ENCODE measurements at regions not wholly inside any gene's neighbourhood (a gene's known extent, or its start where the extent isn't known, plus 50 kb on each side); places are given as distances from the start of the nearest gene placed in this dataset.

DNA sequence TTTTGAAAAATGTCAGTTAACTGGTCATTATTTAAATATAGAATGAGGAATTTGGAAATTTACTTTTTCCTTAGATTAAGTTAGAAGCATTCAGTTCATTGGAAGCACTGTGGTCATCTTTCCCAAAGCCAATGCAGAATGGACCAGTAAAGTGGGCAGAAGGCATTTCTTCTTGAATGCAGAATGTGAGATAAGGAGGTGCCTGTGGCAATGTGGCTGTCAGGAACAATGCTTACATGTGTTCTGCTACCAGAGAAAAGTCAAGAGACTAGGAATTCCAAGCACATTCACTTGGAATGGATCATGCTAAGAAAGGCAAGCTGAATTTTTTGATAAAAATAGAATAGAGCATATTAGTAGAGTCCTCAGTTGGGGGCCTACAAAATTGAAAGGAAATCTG is 295.0 kb upstream of the KCNH7 start:
- TF ChIP-seq CTCF (IDR thresholded peaks at IDR 0.05; ENCODE audit: poor library complexity, severe bottlenecking) (no peak), TAF1 (IDR thresholded peaks at IDR 0.05; ENCODE audit: low read depth) (no peak), REST (IDR thresholded peaks at IDR 0.05; ENCODE audit: borderline replicate concordance) (no peak), RAD21 (conservative IDR thresholded peaks at IDR 0.05) (no peak)
